A549 (cell line): ENCODE measurements at regions not wholly inside any gene's neighbourhood (a gene's known extent, or its start where the extent isn't known, plus 50 kb on each side); places are given as distances from the start of the nearest gene placed in this dataset.

Experiments used
- BCL3 ChIP-seq: fragments of >200 bp; sonication (Bioruptor Twin); formaldehyde crosslinking; IDR thresholded peaks from 3 replicates; pipeline ENCODE4 v1.6.1; 2016
- CBX2 ChIP-seq: fragments of 200-600 bp; sonication (generic); IDR thresholded peaks from 2 replicates; pipeline ENCODE4 v1.6.1; 2016; ENCODE audit warnings: low read depth, mild to moderate bottlenecking, borderline replicate concordance
- EP300 ChIP-seq, 2 experiments: fragments of >200 bp; sonication (Bioruptor Twin); formaldehyde crosslinking; IDR thresholded peaks; 2 replicates in 1 of 2; 3 replicates in 1 of 2; pipeline ENCODE4 v1.6.1; 2016 to 2017
- JUN ChIP-seq, 2 experiments: fragments of >200 bp; sonication (Bioruptor Twin); formaldehyde crosslinking; IDR thresholded peaks; 2 replicates in 1 of 2; 3 replicates in 1 of 2; pipeline ENCODE4 v1.6.1; 2016 to 2017
- MAX ChIP-seq: IDR thresholded peaks from 2 replicates; pipeline ENCODE4 v1.6.1; 2012
- POLR2A ChIP-seq: IDR thresholded peaks from 2 replicates; pipeline ENCODE4 v1.6.1; 2012; ENCODE audit warnings: mild to moderate bottlenecking, low read length
- RAD21 ChIP-seq, 2 experiments: fragments of >200 bp in 1 of 2; sonication (Bioruptor Twin) in 1 of 2; formaldehyde crosslinking in 1 of 2; IDR thresholded peaks in 1 of 2; conservative IDR thresholded peaks in 1 of 2; 2 replicates in 1 of 2; 3 replicates in 1 of 2; pipeline ENCODE4 v1.6.1; 2012 to 2018; ENCODE audit warnings: inconsistent platforms in 1 of 2
- RFX5 ChIP-seq: fragments of 450-650 bp; IDR thresholded peaks from 2 replicates; pipeline ENCODE4 v1.7.1; 2014; ENCODE audit warnings: antibody characterized with exemption, mild to moderate bottlenecking, moderate library complexity
- SMC3 ChIP-seq: fragments of >200 bp; sonication (Bioruptor Twin); formaldehyde crosslinking; IDR thresholded peaks from 3 replicates; pipeline ENCODE4 v1.6.1; 2018; ENCODE audit warnings: inconsistent platforms
- ZSCAN20 ChIP-seq: fragments of 250-450 bp; sonication (Bioruptor Pico); IDR thresholded peaks from 2 replicates; pipeline ENCODE4 v1.8.0; 2022; ENCODE audit warnings: mild to moderate bottlenecking, moderate library complexity
- TF ChIP-seq, protein P1 (sequence below): fragments of >200 bp; sonication (Bioruptor Twin); formaldehyde crosslinking; IDR thresholded peaks from 3 replicates; pipeline ENCODE4 v1.5.1; 2016

DNA sequence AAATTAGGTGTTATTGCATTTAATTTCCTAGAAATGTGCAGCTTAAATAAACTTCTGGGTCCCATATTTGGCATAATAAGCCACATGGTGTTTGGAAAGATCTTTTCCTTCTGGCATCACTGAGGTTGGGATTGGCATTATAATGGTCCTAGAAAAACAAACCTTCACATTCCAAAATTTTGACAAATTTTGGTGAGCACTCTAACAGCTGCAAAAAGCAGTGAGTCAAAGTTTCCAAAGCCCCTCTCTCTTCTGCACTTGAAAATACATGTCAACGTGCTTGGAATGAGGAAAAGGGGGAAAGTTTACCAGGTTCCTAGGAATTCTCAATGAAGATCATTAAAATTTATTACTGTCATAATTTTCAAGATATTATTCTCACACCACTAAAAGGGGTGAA, 77.8 kb upstream of the STK17B start:
- TF ChIP-seq, protein P1, sequence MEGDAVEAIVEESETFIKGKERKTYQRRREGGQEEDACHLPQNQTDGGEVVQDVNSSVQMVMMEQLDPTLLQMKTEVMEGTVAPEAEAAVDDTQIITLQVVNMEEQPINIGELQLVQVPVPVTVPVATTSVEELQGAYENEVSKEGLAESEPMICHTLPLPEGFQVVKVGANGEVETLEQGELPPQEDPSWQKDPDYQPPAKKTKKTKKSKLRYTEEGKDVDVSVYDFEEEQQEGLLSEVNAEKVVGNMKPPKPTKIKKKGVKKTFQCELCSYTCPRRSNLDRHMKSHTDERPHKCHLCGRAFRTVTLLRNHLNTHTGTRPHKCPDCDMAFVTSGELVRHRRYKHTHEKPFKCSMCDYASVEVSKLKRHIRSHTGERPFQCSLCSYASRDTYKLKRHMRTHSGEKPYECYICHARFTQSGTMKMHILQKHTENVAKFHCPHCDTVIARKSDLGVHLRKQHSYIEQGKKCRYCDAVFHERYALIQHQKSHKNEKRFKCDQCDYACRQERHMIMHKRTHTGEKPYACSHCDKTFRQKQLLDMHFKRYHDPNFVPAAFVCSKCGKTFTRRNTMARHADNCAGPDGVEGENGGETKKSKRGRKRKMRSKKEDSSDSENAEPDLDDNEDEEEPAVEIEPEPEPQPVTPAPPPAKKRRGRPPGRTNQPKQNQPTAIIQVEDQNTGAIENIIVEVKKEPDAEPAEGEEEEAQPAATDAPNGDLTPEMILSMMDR: no peak
- no peak for TF ChIP-seq RFX5
- TF ChIP-seq POLR2A: no peak
- TF ChIP-seq ZSCAN20 (CRISPR knock-in tag): no peak
- TF ChIP-seq BCL3: no peak
- no peak for TF ChIP-seq SMC3
- no peak for TF ChIP-seq EP300 (IDR thresholded peaks at IDR 0.05)
- TF ChIP-seq CBX2: no peak
- no peak for TF ChIP-seq RAD21 (conservative IDR thresholded peaks at IDR 0.05 in 1 of 2, IDR thresholded peaks at IDR 0.05 in 1 of 2)
- no peak for TF ChIP-seq JUN (IDR thresholded peaks at IDR 0.05)
- TF ChIP-seq MAX: no peak
